ENCODE measurements at regions not wholly inside any gene's neighbourhood (a gene's known extent, or its start where the extent isn't known, plus 50 kb on each side); places are given as distances from the start of the nearest gene placed in this dataset.

- TF ChIP-seq CTCF (conservative IDR thresholded peaks at IDR 0.05; ENCODE audit: low read length): no peak
- TF ChIP-seq EZH2phosphoT487 (IDR thresholded peaks at IDR 0.05; ENCODE audit: borderline replicate concordance): no peak
These were observed 489.7 kb downstream of the SOX11 start for GRCh38 chr2:6181926-6182325.

All from Loucy (cell line).